ENCODE measurements at regions not wholly inside any gene's neighbourhood (a gene's known extent, or its start where the extent isn't known, plus 50 kb on each side); places are given as distances from the start of the nearest gene placed in this dataset.

DNA sequence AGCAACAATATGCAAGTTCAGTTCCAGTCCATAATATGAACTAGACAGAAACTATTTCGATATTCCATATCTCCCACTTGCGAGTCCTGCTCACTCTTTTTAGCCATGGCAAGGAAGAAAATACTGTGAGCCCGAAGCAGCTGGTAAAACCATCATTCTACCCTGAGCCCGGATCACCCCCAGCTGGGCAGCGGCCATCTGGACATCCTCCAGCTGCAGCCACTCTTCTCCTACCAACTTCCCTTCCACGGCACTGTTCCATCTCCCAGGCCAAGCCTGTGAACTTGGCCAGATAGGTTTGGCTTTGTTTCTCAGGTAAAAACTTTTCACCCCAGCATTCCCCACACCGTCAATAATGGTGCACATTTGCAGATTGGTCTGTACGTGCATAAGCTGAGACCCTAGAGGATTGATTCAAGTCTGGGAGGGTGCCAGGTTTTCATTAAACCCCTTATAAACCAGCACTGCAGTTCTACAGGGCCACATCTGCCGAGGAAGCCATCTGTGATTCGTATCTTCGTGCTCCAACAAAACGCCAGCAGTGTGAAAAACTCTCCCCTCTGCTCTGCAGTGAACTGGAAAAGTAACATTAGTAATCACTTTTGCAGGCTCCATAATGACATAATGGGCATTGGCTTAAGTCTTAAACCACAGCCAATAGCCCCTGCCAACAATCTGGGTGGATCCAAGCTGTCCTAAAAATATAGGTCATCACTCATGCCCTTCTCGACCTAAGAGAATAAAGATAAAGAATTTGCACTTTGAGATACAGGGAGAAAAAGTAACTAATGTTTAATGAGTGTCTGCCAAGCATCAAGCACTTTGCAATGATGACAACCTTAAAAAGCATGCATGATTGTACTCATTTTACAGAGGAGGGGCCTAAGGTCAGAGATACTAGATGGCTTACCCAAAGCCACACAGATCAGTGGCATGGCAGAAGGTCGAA is 205.1 kb downstream of the PLPP3 start:
- H3K4me1 ChIP-seq (ENCODE audit: insufficient read depth) = peaks cover 31% of the 10 kb centered on the region
- H3K79me2 ChIP-seq (ENCODE audit: insufficient read depth) = no peaks in the 10 kb centered on the region
- in situ Hi-C loops (cut with MboI) = no loop called here
- no peaks in the 10 kb centered on the region for H3K9me2 ChIP-seq (ENCODE audit: insufficient read depth)
- no peaks in the 10 kb centered on the region for H4K20me1 ChIP-seq (ENCODE audit: insufficient read depth)
- peak; percentile 59 for DNase-seq
- WGBS, 2 experiments (ENCODE audit: low coverage in 1 of 2, low lambda C conversion rate in 2 of 2, missing lambda C conversion rate in 2 of 2) = 33 to 37% methylated on average over 14 of the region's 14 CpGs
- no peaks in the 10 kb centered on the region for H3K27me3 ChIP-seq (replicated peaks; ENCODE audit: insufficient read depth)
- H3K36me3 ChIP-seq (ENCODE audit: low read depth) = no peaks in the 10 kb centered on the region
- TF ChIP-seq EZH2 (IDR thresholded peaks at IDR 0.05; ENCODE audit: insufficient read depth, poor library complexity, severe bottlenecking) = no peak
- TF ChIP-seq EZH2phosphoT487 (IDR thresholded peaks at IDR 0.05; ENCODE audit: insufficient read depth, low read depth) = no peak
- H3K4me3 ChIP-seq = no peak overlapping the region
- H3K9ac ChIP-seq = no peak overlapping the region
- no peak overlapping the region for H2AFZ ChIP-seq
- H3F3A ChIP-seq (ENCODE audit: insufficient read depth) = peaks cover 25% of the 10 kb centered on the region
- H3K9me3 ChIP-seq (ENCODE audit: low read depth) = no peaks in the 10 kb centered on the region
- H3K4me2 ChIP-seq (ENCODE audit: unreplicated experiment) = no peak overlapping the region
- H3K27ac ChIP-seq = no peak overlapping the region

DNA sequence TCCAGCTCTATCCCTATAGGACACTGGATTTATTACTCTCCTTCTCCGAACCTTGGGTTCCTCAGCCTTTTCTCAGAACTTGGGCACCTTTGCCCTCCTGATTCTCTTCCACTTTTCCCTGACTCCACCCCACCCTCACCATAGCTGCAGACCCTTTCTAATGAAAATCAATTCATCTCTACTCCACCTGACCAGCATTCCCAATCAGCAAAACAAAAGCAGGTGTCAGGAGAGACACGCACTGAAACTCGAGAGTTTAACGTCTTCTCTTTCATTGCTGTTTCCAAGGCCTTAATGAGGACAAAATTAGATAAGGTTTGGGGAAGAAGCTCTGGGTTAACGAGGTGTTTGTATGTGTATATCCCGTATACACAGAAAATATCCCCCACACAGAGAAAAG is 208.8 kb downstream of the PLPP3 start:
- no peaks in the 10 kb centered on the region for H3K27me3 ChIP-seq (replicated peaks; ENCODE audit: insufficient read depth)

DNA sequence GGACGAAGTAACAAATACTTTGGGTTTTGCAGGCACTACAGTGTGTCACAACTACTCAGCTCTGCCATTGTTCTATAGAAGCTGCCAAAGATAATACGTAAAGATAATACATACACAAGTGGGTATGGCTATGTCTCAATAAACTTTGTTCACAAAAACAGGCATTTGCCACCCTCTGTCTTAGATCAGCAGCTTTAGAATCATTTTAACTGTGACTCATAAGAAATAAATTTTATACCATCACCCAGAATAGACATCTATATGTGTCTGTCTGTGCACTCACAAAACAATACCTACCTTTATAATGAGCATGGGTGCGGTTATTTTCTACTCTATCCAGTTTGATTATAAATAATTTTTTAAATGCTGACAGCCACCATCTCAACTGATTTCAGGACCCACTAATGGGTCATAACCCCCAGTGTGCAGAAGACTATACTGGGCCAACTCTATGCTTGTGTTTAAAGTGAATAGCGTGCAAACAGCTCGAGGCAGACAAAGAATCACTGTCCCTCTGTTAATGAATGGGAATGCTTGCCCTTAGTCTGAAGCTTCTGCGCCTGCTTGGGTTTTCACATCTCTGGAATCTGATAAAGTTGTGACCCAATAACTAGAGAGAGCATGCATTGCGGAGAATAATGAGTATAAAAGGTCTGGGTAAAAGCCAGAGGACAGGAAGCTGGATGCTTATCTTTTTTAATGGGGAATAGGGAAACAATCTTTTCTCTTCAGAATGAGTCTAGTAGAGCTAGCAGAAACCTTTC is 216.2 kb downstream of the PLPP3 start:
- Histone ChIP-seq H3K9ac (no peak overlapping the region), H3F3A (ENCODE audit: insufficient read depth) (no peaks in the 10 kb centered on the region), H3K36me3 (ENCODE audit: low read depth) (no peaks in the 10 kb centered on the region), H4K20me1 (ENCODE audit: insufficient read depth) (no peaks in the 10 kb centered on the region), H2AFZ (no peak overlapping the region), H3K4me1 (ENCODE audit: insufficient read depth) (no peaks in the 10 kb centered on the region), H3K4me3 (no peak overlapping the region), H3K27me3 (replicated peaks; ENCODE audit: insufficient read depth) (no peaks in the 10 kb centered on the region), H3K9me2 (ENCODE audit: insufficient read depth) (no peaks in the 10 kb centered on the region), H3K27ac (no peak overlapping the region), H3K4me2 (ENCODE audit: unreplicated experiment) (no peak overlapping the region), H3K79me2 (ENCODE audit: insufficient read depth) (no peaks in the 10 kb centered on the region), H3K9me3 (ENCODE audit: low read depth) (no peaks in the 10 kb centered on the region)
- no peak for DNase-seq
- no peak for TF ChIP-seq EZH2phosphoT487 (IDR thresholded peaks at IDR 0.05; ENCODE audit: insufficient read depth, low read depth)
- TF ChIP-seq EZH2 (IDR thresholded peaks at IDR 0.05; ENCODE audit: insufficient read depth, poor library complexity, severe bottlenecking) = no peak
- WGBS, 2 experiments (ENCODE audit: low coverage in 1 of 2, low lambda C conversion rate in 2 of 2, missing lambda C conversion rate in 2 of 2) = 91 to 94% methylated on average over 7 of the region's 7 CpGs
- in situ Hi-C loops (cut with MboI) = no loop called here

More for the DNA sequence above, 208.8 kb downstream of the PLPP3 start:
- in situ Hi-C loops (cut with MboI) = no loop called here
- no peaks in the 10 kb centered on the region for H3K79me2 ChIP-seq (ENCODE audit: insufficient read depth)
- 92 to 97% methylated on average over 6 of the region's 6 CpGs for WGBS, 2 experiments (ENCODE audit: low coverage in 1 of 2, low lambda C conversion rate in 2 of 2, missing lambda C conversion rate in 2 of 2)
- H4K20me1 ChIP-seq (ENCODE audit: insufficient read depth) = no peaks in the 10 kb centered on the region
- no peaks in the 10 kb centered on the region for H3K9me2 ChIP-seq (ENCODE audit: insufficient read depth)
- H3K9me3 ChIP-seq (ENCODE audit: low read depth) = no peaks in the 10 kb centered on the region
- no peak overlapping the region for H3K4me3 ChIP-seq
- peaks cover 15% of the 10 kb centered on the region for H3F3A ChIP-seq (ENCODE audit: insufficient read depth)
- H2AFZ ChIP-seq = no peak overlapping the region
- TF ChIP-seq EZH2phosphoT487 (IDR thresholded peaks at IDR 0.05; ENCODE audit: insufficient read depth, low read depth) = no peak
- no peak for TF ChIP-seq EZH2 (IDR thresholded peaks at IDR 0.05; ENCODE audit: insufficient read depth, poor library complexity, severe bottlenecking)
- H3K4me2 ChIP-seq (ENCODE audit: unreplicated experiment) = no peak overlapping the region
- H3K27ac ChIP-seq = no peak overlapping the region
- H3K36me3 ChIP-seq (ENCODE audit: low read depth) = no peaks in the 10 kb centered on the region
- H3K9ac ChIP-seq = no peak overlapping the region
- peaks cover 21% of the 10 kb centered on the region for H3K4me1 ChIP-seq (ENCODE audit: insufficient read depth)
- no peak for DNase-seq

DNA sequence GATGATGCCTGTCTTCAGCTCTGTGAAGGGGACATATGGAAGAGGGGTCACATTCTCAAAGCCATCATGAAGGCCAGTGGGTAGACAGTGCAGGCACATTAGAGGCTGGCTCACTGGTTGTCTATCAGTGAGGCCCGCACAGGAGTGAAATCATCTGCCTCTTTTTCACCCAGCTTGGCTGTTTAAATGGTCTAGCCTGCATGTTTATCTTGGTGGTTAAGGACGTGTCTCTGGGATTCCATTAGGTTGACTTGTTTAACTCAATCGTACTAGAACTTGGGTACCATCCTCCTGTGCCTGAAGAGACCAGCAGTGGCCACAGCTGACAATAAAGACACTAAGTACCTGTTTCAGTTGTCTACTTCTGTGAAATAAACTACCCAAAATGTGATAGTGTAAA is 219.3 kb downstream of the PLPP3 start:
- Histone ChIP-seq H3K9me2 (ENCODE audit: insufficient read depth) (no peaks in the 10 kb centered on the region), H2AFZ (no peak overlapping the region), H3K36me3 (ENCODE audit: low read depth) (no peaks in the 10 kb centered on the region), H3K27me3 (replicated peaks; ENCODE audit: insufficient read depth) (no peaks in the 10 kb centered on the region), H4K20me1 (ENCODE audit: insufficient read depth) (no peaks in the 10 kb centered on the region), H3K4me2 (ENCODE audit: unreplicated experiment) (no peak overlapping the region), H3K9ac (no peak overlapping the region), H3K27ac (no peak overlapping the region), H3K4me1 (ENCODE audit: insufficient read depth) (no peaks in the 10 kb centered on the region), H3K9me3 (ENCODE audit: low read depth) (no peaks in the 10 kb centered on the region), H3F3A (ENCODE audit: insufficient read depth) (no peaks in the 10 kb centered on the region), H3K79me2 (ENCODE audit: insufficient read depth) (no peaks in the 10 kb centered on the region), H3K4me3 (no peak overlapping the region)
- no peak for DNase-seq
- in situ Hi-C loops (cut with MboI) = no loop called here
- WGBS, 2 experiments (ENCODE audit: low coverage in 1 of 2, low lambda C conversion rate in 2 of 2, missing lambda C conversion rate in 2 of 2) = 77 to 89% methylated on average over 3 of the region's 3 CpGs
- TF ChIP-seq EZH2 (IDR thresholded peaks at IDR 0.05; ENCODE audit: insufficient read depth, poor library complexity, severe bottlenecking) (no peak), EZH2phosphoT487 (IDR thresholded peaks at IDR 0.05; ENCODE audit: insufficient read depth, low read depth) (no peak)
